GM19397 (cell line): ENCODE measurements at regions not wholly inside any gene's neighbourhood (a gene's known extent, or its start where the extent isn't known, plus 50 kb on each side); places are given as distances from the start of the nearest gene placed in this dataset.
"Not testable (repeated sequence)": the region's sequence is repeated elsewhere in the genome, so short reads cannot be mapped to it uniquely, and the experiment has no call there.

Experiments
- ATAC-seq: cut with Tn5 transposase; IDR thresholded peaks from one replicate; pipeline ENCODE4 v1.9.1; 2021; ENCODE audit warnings: mild to moderate bottlenecking, moderate library complexity; ENCODE audit not compliant: unreplicated experiment

- no peak for ATAC-seq
These were observed 131.7 kb downstream of the TMEM114 start for GRCh38 chr16:8458481-8459046.

- no peak for ATAC-seq
These were observed 137.0 kb downstream of the TMEM114 start for GRCh38 chr16:8453359-8453758.

- no peak for ATAC-seq
These were observed 137.4 kb downstream of the TMEM114 start for GRCh38 chr16:8452941-8453340.

GRCh38 chr16:8436931-8437330, 153.4 kb downstream of the TMEM114 start:
- ATAC-seq = no peak

GRCh38 chr16:8431783-8432182, 158.5 kb downstream of the TMEM114 start:
- no peak for ATAC-seq

- ATAC-seq = no peak
These were observed 159.9 kb downstream of the TMEM114 start for GRCh38 chr16:8430401-8430800.

GRCh38 chr16:8426569-8426968, 163.7 kb downstream of the TMEM114 start:
- ATAC-seq = no peak

GRCh38 chr16:8417145-8417544, 173.2 kb downstream of the TMEM114 start:
- no peak for ATAC-seq

- ATAC-seq = no peak
These were observed 181.3 kb downstream of the TMEM114 start for GRCh38 chr16:8408855-8409567.

- no peak for ATAC-seq
These were observed 183.0 kb downstream of the TMEM114 start for GRCh38 chr16:8407351-8407750.

- ATAC-seq = no peak
These were observed 186.1 kb downstream of the TMEM114 start for GRCh38 chr16:8403978-8404749.

GRCh38 chr16:8402981-8403843, 187.1 kb downstream of the TMEM114 start:
- ATAC-seq = no peak

- ATAC-seq = not testable (repeated sequence)
These were observed 189.6 kb downstream of the TMEM114 start for GRCh38 chr16:8400683-8401082.

GRCh38 chr16:8398548-8398947, 191.8 kb downstream of the TMEM114 start:
- ATAC-seq = no peak

GRCh38 chr16:8397223-8397622, 193.1 kb downstream of the TMEM114 start:
- ATAC-seq = no peak

- no peak for ATAC-seq
These were observed 193.8 kb downstream of the TMEM114 start for GRCh38 chr16:8396463-8396862.

GRCh38 chr16:8391257-8391656, 199.1 kb downstream of the TMEM114 start:
- no peak for ATAC-seq

GRCh38 chr16:8388684-8389083, 201.6 kb downstream of the TMEM114 start:
- ATAC-seq = no peak

GRCh38 chr16:8381814-8382213, 208.5 kb downstream of the TMEM114 start:
- no peak for ATAC-seq

GRCh38 chr16:8380311-8380710, 210.0 kb downstream of the TMEM114 start:
- ATAC-seq = no peak

- ATAC-seq = no peak
These were observed 212.4 kb downstream of the TMEM114 start for GRCh38 chr16:8377864-8378263.
